OCI-LY1 (cell line): ENCODE measurements at regions not wholly inside any gene's neighbourhood (a gene's known extent, or its start where the extent isn't known, plus 50 kb on each side); places are given as distances from the start of the nearest gene placed in this dataset.

Experiments
- CTCF ChIP-seq: fragments of 200-600 bp; sonication (generic), shearing (Covaris generic); IDR thresholded peaks from 2 replicates; pipeline ENCODE4 v1.5.1; 2017; ENCODE audit warnings: mild to moderate bottlenecking, antibody characterized with exemption, low read length, moderate library complexity, mixed read lengths
- EZH2 ChIP-seq: fragments of 200-600 bp; sonication (generic), shearing (Covaris generic); IDR thresholded peaks from 2 replicates; pipeline ENCODE4 v1.8.0; 2017; ENCODE audit warnings: borderline replicate concordance, mixed run types, mild to moderate bottlenecking, antibody characterized with exemption, low read length, moderate library complexity, mixed read lengths

- TF ChIP-seq CTCF: no peak
- TF ChIP-seq EZH2: no peak
Observed at GRCh38 chr4:161197912-161198311, 965.9 kb downstream of the FSTL5 start.
